ENCODE measurements at regions not wholly inside any gene's neighbourhood (a gene's known extent, or its start where the extent isn't known, plus 50 kb on each side); places are given as distances from the start of the nearest gene placed in this dataset.
"Not testable (repeated sequence)": the region's sequence is repeated elsewhere in the genome, so short reads cannot be mapped to it uniquely, and the experiment has no call there.

DNA sequence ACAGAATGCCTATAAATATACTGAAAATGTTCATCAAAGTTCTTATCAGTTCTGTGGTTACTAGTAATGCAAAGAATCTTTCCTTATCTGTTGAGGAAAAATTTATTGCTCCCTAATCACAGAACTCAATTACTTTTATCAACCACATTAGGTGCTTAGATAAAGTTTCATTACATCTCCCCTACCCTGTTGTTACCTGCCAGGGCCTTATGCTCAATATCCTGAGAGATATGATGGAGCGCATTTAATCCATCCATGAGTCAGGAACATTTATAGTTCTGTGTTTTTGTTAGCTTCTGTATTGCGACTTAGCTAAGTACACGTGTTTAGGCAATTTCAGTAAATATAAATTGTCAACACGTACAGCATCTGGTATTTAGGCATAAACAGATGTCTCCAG, 164.3 kb upstream of the ST8SIA4 start:
- no peaks in the 10 kb centered on the region for H3K36me3 Mint-ChIP-seq (ENCODE audit: unreplicated experiment)
- DNase-seq (ENCODE audit: extremely low spot score, unreplicated experiment), result no peak
- no peak overlapping the region for H3K27ac Mint-ChIP-seq (ENCODE audit: unreplicated experiment)
- H3K4me1 Mint-ChIP-seq (ENCODE audit: unreplicated experiment), result no peaks in the 10 kb centered on the region
- H3K4me3 Mint-ChIP-seq (ENCODE audit: unreplicated experiment), result no peak overlapping the region
- peaks cover 14% of the 10 kb centered on the region for H3K9me3 Mint-ChIP-seq (ENCODE audit: unreplicated experiment)
- H3K27me3 Mint-ChIP-seq (ENCODE audit: unreplicated experiment), result no peaks in the 10 kb centered on the region
- TF ChIP-seq, protein P1, sequence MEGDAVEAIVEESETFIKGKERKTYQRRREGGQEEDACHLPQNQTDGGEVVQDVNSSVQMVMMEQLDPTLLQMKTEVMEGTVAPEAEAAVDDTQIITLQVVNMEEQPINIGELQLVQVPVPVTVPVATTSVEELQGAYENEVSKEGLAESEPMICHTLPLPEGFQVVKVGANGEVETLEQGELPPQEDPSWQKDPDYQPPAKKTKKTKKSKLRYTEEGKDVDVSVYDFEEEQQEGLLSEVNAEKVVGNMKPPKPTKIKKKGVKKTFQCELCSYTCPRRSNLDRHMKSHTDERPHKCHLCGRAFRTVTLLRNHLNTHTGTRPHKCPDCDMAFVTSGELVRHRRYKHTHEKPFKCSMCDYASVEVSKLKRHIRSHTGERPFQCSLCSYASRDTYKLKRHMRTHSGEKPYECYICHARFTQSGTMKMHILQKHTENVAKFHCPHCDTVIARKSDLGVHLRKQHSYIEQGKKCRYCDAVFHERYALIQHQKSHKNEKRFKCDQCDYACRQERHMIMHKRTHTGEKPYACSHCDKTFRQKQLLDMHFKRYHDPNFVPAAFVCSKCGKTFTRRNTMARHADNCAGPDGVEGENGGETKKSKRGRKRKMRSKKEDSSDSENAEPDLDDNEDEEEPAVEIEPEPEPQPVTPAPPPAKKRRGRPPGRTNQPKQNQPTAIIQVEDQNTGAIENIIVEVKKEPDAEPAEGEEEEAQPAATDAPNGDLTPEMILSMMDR (IDR thresholded peaks at IDR 0.05), result no peak

DNA sequence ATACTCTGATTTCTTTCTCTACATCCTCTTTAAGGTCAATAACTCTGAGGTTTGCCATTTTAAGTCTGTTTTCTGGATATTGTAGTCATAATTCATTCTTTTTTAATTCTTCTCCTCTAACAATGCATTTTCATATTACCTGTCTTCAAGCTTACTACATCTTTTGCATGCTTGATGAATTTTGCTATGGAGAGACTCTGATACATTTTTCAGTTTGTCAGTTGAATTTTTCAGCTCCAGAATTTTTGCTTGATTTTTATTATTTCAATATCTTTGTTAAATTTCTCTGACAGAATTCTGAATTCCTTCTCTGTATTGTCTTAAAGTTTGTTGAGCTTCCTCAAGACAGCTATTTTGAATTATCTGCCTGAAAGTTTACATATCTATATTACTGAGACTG, 159.8 kb upstream of the ST8SIA4 start:
- Mint-ChIP-seq H3K27ac (ENCODE audit: unreplicated experiment) (no peak overlapping the region), H3K4me1 (ENCODE audit: unreplicated experiment) (no peaks in the 10 kb centered on the region), H3K36me3 (ENCODE audit: unreplicated experiment) (no peaks in the 10 kb centered on the region), H3K27me3 (ENCODE audit: unreplicated experiment) (no peaks in the 10 kb centered on the region), H3K4me3 (ENCODE audit: unreplicated experiment) (no peak overlapping the region), H3K9me3 (ENCODE audit: unreplicated experiment) (peaks cover 22% of the 10 kb centered on the region)
- TF ChIP-seq, protein P1 (IDR thresholded peaks at IDR 0.05), result no peak
- DNase-seq (ENCODE audit: extremely low spot score, unreplicated experiment), result no peak

DNA sequence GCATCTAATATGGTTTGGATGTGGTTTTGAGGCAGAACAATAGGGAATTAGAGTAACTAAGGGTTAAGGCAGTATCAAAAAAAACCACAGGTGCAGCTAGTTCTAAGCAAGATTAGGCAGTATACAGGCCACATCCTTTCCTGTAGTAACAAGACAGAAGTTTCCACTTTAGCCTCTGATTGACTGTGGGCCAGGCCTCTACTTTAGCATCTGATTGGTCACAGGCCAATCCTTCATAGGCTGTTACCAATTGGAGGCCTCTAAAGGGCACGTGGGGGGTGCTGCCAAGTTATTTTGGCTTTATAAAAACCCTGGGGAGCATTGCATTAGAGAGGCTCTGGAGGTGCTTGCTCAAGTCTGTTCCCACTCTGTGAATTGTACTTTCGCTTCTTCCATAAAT, 144.1 kb upstream of the ST8SIA4 start:
- DNase-seq (ENCODE audit: extremely low spot score, unreplicated experiment), result no peak
- Mint-ChIP-seq H3K4me1 (ENCODE audit: unreplicated experiment) (no peaks in the 10 kb centered on the region), H3K36me3 (ENCODE audit: unreplicated experiment) (no peaks in the 10 kb centered on the region), H3K9me3 (ENCODE audit: unreplicated experiment) (no peaks in the 10 kb centered on the region), H3K27me3 (ENCODE audit: unreplicated experiment) (no peaks in the 10 kb centered on the region), H3K4me3 (ENCODE audit: unreplicated experiment) (no peak overlapping the region), H3K27ac (ENCODE audit: unreplicated experiment) (no peak overlapping the region)
- TF ChIP-seq, protein P1 (IDR thresholded peaks at IDR 0.05), result no peak

DNA sequence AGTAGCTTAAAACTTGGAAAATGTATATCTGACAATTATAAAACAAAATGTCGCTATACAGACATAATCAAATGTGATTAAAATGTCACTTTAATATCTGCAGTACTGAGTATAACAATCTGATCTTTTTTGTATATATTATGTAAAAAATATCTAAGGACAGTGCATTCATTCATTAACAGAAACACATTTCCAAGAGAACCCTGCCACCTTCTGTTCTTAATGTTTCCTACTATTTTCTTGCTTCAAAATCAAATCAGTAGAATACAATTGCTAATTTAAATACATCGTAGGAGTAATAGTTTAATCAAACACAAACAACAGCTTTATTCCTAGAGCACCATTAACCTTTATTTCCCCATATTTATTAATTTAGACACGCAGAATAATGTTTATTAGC, 142.6 kb upstream of the ST8SIA4 start:
- DNase-seq (ENCODE audit: extremely low spot score, unreplicated experiment), result no peak
- no peaks in the 10 kb centered on the region for H3K9me3 Mint-ChIP-seq (ENCODE audit: unreplicated experiment)
- no peak overlapping the region for H3K27ac Mint-ChIP-seq (ENCODE audit: unreplicated experiment)
- TF ChIP-seq, protein P1 (IDR thresholded peaks at IDR 0.05), result peak; percentile 47
- no peaks in the 10 kb centered on the region for H3K4me1 Mint-ChIP-seq (ENCODE audit: unreplicated experiment)
- H3K36me3 Mint-ChIP-seq (ENCODE audit: unreplicated experiment), result no peaks in the 10 kb centered on the region
- no peak overlapping the region for H3K4me3 Mint-ChIP-seq (ENCODE audit: unreplicated experiment)
- no peaks in the 10 kb centered on the region for H3K27me3 Mint-ChIP-seq (ENCODE audit: unreplicated experiment)

DNA sequence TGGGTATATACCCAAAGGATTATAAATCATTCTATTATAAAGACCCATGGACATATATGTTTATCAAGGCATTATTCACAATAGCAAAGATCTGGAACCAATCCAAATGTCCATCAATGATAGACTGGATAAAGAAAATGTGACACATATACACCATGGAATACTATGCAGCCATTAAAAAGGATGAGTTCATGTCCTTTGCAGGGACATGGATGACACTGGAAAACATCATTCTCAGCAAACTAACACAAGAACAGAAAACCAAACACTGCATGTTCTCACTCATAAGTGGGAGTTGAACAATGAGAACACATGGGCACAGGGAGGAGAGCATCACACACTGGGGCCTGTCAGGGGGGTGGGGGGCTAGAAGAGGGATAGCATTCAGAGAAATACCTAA, 136.9 kb upstream of the ST8SIA4 start:
- H3K27me3 Mint-ChIP-seq (ENCODE audit: unreplicated experiment); DNase-seq (ENCODE audit: extremely low spot score, unreplicated experiment); H3K4me1 Mint-ChIP-seq (ENCODE audit: unreplicated experiment); H3K27ac Mint-ChIP-seq (ENCODE audit: unreplicated experiment); H3K9me3 Mint-ChIP-seq (ENCODE audit: unreplicated experiment); H3K4me3 Mint-ChIP-seq (ENCODE audit: unreplicated experiment); H3K36me3 Mint-ChIP-seq (ENCODE audit: unreplicated experiment): not testable (repeated sequence)

DNA sequence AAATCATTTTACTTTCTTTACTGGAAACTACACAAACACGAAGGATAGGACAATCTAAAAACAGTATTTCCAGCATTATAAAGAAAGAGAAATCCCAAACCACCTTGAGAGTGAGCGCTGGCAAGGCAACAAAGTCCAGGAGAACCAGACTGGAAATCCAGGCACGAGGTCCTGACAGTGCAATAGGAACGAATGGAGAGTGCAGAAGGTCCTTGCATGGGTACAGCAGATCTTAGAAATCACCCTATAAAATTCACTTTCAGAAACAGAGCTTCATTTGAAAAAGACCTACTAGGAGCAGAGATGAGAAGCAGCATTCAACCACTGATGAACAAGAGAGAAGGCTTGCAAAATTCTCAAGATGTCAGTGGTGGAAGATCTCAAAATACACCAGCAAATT, 133.7 kb upstream of the ST8SIA4 start:
- no peak overlapping the region for H3K4me3 Mint-ChIP-seq (ENCODE audit: unreplicated experiment)
- TF ChIP-seq, protein P1 (IDR thresholded peaks at IDR 0.05), result no peak
- H3K27ac Mint-ChIP-seq (ENCODE audit: unreplicated experiment), result no peak overlapping the region
- H3K9me3 Mint-ChIP-seq (ENCODE audit: unreplicated experiment), result no peaks in the 10 kb centered on the region
- H3K27me3 Mint-ChIP-seq (ENCODE audit: unreplicated experiment), result no peaks in the 10 kb centered on the region
- no peak for DNase-seq (ENCODE audit: extremely low spot score, unreplicated experiment)
- H3K4me1 Mint-ChIP-seq (ENCODE audit: unreplicated experiment), result no peaks in the 10 kb centered on the region
- no peaks in the 10 kb centered on the region for H3K36me3 Mint-ChIP-seq (ENCODE audit: unreplicated experiment)

Measured in osteocyte (in vitro differentiated cells).